ENCODE measurements at regions not wholly inside any gene's neighbourhood (a gene's known extent, or its start where the extent isn't known, plus 50 kb on each side); places are given as distances from the start of the nearest gene placed in this dataset.

DNA sequence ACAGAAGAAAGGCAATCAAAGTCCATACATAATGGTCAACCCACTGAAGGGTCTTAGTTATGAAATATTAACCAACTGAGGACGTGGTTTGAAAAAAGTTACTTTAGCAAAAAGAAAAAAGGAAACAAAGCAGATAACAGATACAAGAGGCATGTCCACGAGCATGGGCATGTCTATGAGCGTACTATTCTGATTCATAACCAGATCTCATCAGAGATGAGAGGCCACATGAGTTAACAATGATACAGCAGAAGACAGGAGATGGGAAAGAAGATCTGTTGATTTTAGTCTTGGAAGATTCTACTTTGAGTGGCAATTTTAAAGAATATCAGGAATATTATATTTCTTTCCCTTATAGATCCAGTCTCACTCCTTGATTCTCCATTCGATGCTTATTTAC lies 262.9 kb upstream of the SLITRK3 start:
- no peak for TF ChIP-seq POLR2AphosphoS5 (IDR thresholded peaks at IDR 0.05)
- no peak for TF ChIP-seq CTCF (IDR thresholded peaks at IDR 0.05)
- TF ChIP-seq POLR2A (IDR thresholded peaks at IDR 0.05) = no peak
- TF ChIP-seq EP300 (IDR thresholded peaks at IDR 0.05) = no peak
